ENCODE measurements at regions not wholly inside any gene's neighbourhood (a gene's known extent, or its start where the extent isn't known, plus 50 kb on each side); places are given as distances from the start of the nearest gene placed in this dataset.

DNA sequence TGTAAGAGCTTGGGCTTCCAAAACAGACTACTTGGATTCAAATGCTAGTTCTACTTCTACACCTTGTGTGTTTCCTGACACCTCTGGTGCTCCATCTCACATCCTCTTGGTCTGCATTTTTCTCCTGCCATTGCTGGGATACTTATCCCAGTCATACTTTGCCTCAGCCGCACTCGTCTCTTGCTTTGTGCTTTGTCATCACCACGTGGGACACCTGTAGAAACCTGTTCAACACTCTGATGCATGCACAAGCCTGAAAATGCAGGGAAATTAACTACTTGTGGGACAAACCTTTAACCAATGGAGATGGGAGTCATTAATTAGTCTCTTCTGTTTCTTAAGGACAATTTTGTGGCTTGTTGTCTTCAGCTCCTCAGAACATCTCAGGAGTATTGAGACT is 94.2 kb upstream of the PHYHIPL start:
- SMC1A ChIA-PET (ENCODE audit: uncharacterized antibody, unreplicated experiment): interaction anchor here (0.6 to 22.8 kb wide), 17 partner anchors 8 to 128 kb away, joined by 3 to 328 read pairs (median 7); no protein-coding TSS in a partner anchor
- in situ Hi-C loops (cut with MboI): no loop called here

More for the DNA sequence above, 94.2 kb upstream of the PHYHIPL start:
- FAIRE-seq: no peak
- CTCF ChIA-PET: interaction anchor here (1.0 to 2.9 kb wide), 8 partner anchors 10 to 130 kb away, joined by 3 to 19 read pairs (median 4); no protein-coding TSS in a partner anchor
- intact Hi-C loops (cut with micrococcal nuclease; ENCODE audit: unreplicated experiment): no loop called here
- Histone ChIP-seq H3K9ac (ENCODE audit: control insufficient read depth, insufficient read depth, low read length) (no peak overlapping the region), H3K4me1 (ENCODE audit: control insufficient read depth, insufficient read depth, low read length) (0 out of 2 replicates have a peak, but pooled peaks cover 3% of the 10 kb centered on the region), H3K27me3 (replicated peaks in 1 of 2; ENCODE audit: control insufficient read depth in 2 of 2, insufficient read depth in 2 of 2, low read length in 1 of 2) (no peaks in the 10 kb centered on the region), H3K4me2 (ENCODE audit: control insufficient read depth, insufficient read depth) (no peak overlapping the region), H4K20me1 (ENCODE audit: control insufficient read depth, insufficient read depth) (no peaks in the 10 kb centered on the region), H3K79me2 (ENCODE audit: control insufficient read depth, insufficient read depth, low read length) (no peaks in the 10 kb centered on the region), H3K4me3 (no peak overlapping the region), H3K9me3 (replicated peaks; ENCODE audit: control insufficient read depth, insufficient read depth, low read length) (no peaks in the 10 kb centered on the region), H3K27ac (ENCODE audit: control insufficient read depth, insufficient read depth) (no peak overlapping the region), H2AFZ (ENCODE audit: control insufficient read depth, low read depth, low read length) (no peak overlapping the region), H3K36me3 (ENCODE audit: control insufficient read depth in 2 of 2, insufficient read depth in 2 of 2, low read length in 1 of 2) (no peaks in the 10 kb centered on the region)
- RAD21 ChIA-PET (ENCODE audit: unreplicated experiment): interaction anchor here (0.7 to 3.9 kb wide), 14 partner anchors 9 to 128 kb away, joined by 3 to 30 read pairs (median 6); no protein-coding TSS in a partner anchor
- TF ChIP-seq IKZF1 (conservative IDR thresholded peaks at IDR 0.05) (no peak), NR2C1 (IDR thresholded peaks at IDR 0.05) (no peak), CHD2 (IDR thresholded peaks at IDR 0.05; ENCODE audit: borderline replicate concordance, low read depth, low read length) (no peak), MXI1 (IDR thresholded peaks at IDR 0.05; ENCODE audit: low read depth, low read length) (no peak), POU2F2 (IDR thresholded peaks at IDR 0.05; ENCODE audit: borderline replicate concordance, low read depth, low read length) (no peak), ZBED1 (IDR thresholded peaks at IDR 0.05; ENCODE audit: borderline replicate concordance) (no peak), KLF5 (IDR thresholded peaks at IDR 0.05; ENCODE audit: partially characterized antibody) (no peak), CHD4 (IDR thresholded peaks at IDR 0.05) (no peak), SMAD5 (IDR thresholded peaks at IDR 0.05; ENCODE audit: low read depth) (no peak), FOXM1 (IDR thresholded peaks at IDR 0.05; ENCODE audit: low read depth, low read length) (no peak)
- TF ChIP-seq, protein P1, sequence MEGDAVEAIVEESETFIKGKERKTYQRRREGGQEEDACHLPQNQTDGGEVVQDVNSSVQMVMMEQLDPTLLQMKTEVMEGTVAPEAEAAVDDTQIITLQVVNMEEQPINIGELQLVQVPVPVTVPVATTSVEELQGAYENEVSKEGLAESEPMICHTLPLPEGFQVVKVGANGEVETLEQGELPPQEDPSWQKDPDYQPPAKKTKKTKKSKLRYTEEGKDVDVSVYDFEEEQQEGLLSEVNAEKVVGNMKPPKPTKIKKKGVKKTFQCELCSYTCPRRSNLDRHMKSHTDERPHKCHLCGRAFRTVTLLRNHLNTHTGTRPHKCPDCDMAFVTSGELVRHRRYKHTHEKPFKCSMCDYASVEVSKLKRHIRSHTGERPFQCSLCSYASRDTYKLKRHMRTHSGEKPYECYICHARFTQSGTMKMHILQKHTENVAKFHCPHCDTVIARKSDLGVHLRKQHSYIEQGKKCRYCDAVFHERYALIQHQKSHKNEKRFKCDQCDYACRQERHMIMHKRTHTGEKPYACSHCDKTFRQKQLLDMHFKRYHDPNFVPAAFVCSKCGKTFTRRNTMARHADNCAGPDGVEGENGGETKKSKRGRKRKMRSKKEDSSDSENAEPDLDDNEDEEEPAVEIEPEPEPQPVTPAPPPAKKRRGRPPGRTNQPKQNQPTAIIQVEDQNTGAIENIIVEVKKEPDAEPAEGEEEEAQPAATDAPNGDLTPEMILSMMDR (IDR thresholded peaks at IDR 0.05 in 2 of 3, conservative IDR thresholded peaks at IDR 0.05 in 1 of 3; ENCODE audit: control insufficient read depth in 2 of 3, extremely low read depth in 1 of 3, insufficient read depth in 1 of 3, low read depth in 3 of 3, low read length in 3 of 3): no peak
- ATAC-seq: no peak
- no peak for DNase-seq (ENCODE audit: low read depth, low spot score)
- no TSS peak for BruUV-seq (replicated peaks)
- WGBS (ENCODE audit: insufficient coverage, insufficient replicate concordance, low lambda C conversion rate, missing lambda C conversion rate): 23% methylated on average over 3 of the region's 3 CpGs
- POLR2A ChIA-PET: interaction anchor here (0.5 to 3.4 kb wide), 5 partner anchors 10 to 86 kb away, joined by 3 to 18 read pairs (median 4); no protein-coding TSS in a partner anchor

Measured in GM12878 (cell line).